Medulla oblongata (tissue), 1 donor: ENCODE measurements at regions not wholly inside any gene's neighbourhood (a gene's known extent, or its start where the extent isn't known, plus 50 kb on each side); places are given as distances from the start of the nearest gene placed in this dataset.

Source experiments
- DNase-seq: peaks from one replicate; pipeline ENCODE4 v3.0.0-alpha.2; 2015; ENCODE audit errors: extremely low spot score

DNA sequence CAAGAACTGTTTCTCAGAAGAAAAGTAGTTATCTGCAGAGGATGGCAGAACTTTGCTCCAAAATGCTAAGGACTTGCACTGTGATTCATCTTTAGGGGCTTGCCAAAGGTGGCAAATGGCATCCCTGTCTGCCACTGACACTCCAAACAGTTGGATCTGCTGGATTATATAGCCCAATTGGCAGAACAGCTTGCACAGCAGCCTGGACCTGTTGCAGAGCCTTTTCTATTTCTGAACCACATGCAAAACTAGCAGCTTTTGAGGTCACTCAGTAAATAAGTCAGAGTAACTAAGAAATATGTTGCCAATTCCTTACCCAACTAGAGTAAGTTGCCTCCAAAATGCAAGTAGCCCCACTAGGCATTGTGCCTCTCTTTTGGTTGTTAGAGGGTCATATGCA, 397.5 kb upstream of the NOVA1 start:
- DNase-seq, result no peak

DNA sequence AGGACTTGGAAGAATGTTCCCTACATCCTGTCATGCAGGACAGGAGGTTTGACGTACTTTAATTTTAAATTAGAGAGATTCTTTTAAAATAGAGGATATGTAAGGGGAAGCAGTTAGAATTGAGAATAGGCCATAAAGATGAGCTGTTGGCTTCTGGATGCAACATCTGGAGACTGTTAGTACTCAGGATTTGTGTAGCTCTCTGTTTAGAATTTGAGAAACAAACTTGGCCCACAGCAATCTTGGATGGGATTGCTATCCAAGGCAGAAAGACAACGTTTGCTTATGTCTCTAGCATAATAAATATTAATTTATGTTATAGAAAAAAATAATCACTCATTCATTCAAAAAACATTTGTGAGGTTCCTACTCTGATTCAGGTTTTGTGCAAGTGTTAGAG, 398.4 kb upstream of the NOVA1 start:
- DNase-seq, result no peak

DNA sequence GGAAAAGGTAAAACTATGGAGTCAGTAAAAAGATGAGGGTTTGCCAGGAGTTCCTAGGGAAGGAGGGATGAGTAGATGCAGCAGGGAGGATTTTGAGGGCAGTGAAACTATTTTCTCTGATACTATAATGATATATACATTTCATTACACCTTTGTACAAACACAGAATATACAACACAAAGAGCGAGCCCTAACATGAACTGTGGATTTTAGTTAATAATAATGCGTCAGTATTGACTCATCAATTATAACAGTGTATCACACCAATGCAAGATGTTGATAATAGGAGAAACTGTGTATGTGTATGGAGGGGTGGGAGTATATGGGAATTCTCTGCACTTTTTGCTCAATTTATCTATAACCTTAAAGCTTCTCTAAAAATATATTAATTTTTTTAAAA, 404.3 kb upstream of the NOVA1 start:
- no peak for DNase-seq

DNA sequence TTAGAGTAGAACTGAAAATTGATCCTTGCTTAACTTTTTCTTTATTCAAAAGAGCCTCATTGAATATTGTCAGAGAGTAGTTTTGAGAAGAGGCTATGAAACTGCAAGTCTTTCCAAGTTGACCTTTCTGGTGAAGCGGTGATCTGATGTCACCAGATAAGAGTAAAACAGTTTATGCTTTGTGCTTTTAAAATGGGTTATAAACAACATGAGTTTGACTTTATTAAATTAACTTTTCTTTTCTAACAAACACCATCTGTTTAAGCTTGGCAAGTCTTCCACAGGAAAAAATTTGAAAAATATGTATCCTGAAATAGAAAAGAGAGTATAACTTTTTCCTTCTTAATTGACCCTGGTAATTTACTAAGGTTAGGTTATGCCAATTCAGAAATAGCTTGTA, 408.7 kb upstream of the NOVA1 start:
- DNase-seq, result no peak

DNA sequence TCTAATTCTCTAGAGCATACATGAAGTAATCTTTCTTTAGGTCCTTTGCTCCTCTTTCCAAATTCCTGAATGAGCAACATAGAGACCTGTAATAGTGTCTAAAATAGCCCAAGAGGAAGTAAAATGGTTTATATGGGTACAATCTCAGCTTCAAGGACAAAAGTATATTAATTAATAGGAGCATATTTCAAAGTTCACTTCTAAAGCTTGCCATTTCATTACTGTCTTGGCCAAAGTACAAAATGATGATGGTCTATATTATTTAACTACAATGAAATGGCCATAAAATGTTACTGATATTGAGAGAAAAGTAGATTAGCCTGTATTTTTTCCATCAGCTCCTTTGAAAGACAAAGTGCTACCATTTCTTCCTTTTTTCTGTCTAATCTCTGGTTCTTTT, 410.4 kb upstream of the NOVA1 start:
- no peak for DNase-seq

DNA sequence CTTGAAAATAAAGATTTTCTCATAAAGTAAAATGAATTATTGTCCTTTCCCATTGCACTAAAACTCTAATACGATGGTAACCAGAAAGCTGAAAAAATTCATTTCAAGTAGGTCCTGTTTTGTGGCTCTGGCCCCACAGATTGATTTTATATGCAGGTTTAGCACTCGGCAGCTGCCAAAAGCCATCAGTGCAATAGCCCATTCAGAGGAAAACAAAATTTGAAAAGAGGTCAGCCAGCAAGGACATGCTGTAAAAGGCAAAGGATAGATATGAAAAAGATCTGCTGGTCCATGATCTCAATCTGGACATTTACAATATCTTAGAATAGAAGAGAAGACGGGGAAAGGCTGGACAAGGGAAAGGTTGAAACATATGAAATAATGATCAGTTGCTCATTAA, 414.8 kb upstream of the NOVA1 start:
- DNase-seq, result no peak

DNA sequence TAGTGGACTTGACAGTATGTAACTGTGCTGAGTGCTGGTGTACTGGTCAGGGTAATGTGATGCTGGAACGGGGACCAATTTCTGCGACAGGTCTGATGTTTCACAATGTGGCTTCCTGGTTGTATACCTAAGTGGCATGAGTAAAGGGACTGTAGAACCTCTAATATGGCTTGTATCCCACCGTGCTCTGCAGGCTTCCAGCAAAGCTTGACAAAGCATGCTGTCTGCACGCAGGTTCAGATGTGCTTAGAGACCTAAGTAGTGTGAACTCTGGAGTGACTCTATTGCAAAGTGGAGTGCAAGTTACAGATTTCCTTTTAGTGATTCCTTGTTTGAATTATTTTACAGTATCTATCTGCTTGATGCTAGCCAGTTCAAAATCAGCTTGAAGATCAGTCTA, 415.8 kb upstream of the NOVA1 start:
- DNase-seq, result no peak

DNA sequence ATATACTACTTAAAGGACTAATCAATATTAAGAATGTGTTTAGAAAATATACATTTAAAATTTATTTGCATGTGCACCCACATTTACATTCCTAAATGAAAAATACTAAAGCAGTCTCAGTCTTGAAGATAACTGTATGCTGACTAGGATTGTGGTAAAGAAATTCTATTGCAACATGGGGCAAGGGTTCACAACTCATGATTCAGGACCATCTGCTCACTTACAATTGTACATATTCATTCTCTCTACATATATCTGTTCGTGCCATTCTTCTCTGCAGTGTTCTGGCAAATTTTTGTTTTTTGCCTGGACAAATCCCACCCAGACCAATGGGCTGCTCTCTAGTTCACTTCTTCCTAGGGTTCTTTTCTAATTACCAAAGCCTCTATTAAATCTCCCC, 417.2 kb upstream of the NOVA1 start:
- no peak for DNase-seq

DNA sequence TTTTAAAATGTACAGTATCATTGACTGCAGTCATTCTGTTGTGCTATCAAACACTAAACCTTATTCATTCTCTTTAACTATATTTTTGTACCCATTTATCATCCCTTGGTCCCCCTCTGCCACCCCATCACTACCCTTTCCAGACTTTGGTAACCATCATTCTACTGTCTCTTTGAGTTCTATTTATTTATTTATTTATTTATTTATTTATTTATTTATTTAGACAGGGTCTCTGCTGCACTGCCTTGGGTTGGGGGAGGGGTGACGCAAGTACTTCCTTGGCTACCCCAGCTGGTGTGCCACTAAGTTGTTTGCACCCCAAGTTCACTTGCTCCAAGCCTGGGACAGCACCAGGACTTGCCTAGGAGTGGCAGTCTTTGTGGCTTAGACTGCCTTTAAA, 427.8 kb upstream of the NOVA1 start:
- DNase-seq, result no peak

DNA sequence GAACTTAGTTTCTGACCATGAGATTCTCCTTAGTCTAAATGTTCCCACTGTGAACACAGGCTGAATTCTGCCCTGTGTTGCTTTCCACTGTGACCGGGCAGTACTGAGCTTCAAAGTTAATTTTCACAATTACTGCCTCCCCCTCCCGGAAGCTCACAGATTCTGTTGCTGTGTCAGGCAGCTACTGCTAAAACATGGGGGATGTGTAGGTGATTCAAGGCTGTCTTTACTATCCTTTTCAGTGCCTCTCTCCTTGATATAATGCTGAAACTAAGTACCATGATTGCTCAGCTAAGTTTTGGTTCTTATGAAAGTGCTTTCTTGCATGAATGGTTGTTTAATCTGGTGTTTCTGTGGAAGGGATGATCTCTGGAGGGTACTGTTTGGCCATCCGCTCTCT, 428.3 kb upstream of the NOVA1 start:
- no peak for DNase-seq

DNA sequence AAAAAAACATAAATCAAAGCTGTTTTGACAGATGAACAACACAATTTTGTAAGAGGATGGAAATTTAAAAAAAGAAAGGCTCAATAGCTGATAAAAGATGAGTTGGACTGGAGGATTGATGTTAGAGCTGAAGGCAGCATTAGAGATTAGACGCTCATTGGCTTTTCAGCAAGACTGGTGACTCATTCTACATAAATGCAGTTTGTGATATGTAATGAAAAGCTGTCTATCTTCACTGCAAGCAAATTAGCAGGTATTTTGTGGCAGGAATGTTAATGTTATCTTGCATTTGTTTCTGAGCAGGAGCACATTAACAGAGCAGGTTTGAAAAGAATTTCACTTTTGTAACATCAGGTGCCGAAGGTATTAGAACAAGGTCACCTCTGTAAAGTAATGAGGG, 442.7 kb upstream of the NOVA1 start:
- DNase-seq, result no peak

DNA sequence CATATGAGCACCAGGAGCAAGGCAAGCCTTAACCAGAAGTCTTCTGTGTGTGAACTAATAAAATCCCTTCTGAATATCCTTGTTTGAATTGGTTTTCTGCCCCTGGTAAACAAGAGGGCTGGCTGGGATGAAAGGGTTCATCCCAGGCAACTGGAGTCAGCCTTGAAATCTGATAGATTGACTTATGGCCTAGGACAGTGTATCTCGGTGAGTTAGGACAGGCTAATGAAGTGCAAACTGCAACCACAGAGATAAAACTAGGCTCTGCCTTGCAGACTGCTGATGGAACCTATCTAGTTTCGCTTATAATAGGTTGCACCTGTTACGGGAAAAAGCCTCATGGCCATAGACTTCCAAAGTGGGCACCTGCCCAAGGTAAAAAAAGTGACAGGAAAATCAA, 451.9 kb upstream of the NOVA1 start:
- DNase-seq, result no peak

DNA sequence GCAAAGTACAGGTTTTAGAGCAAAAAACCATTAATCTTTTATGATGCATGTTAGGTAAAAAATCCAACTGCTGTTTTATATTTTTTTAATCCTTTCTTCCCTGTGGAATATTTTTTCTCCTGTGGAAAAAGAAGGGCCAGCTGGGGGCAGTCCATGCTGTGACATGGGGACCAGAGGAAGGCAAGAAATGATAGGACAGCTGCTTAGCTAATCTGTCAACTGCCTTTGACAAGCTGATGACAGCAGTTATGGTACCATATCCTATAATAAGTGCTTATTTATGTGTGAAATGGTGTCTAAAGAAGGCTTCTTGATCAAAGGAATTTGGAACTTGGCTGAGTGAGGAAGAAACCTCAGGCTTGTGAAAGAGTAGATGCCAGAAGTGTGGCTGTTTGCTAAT, 452.4 kb upstream of the NOVA1 start:
- DNase-seq, result no peak

DNA sequence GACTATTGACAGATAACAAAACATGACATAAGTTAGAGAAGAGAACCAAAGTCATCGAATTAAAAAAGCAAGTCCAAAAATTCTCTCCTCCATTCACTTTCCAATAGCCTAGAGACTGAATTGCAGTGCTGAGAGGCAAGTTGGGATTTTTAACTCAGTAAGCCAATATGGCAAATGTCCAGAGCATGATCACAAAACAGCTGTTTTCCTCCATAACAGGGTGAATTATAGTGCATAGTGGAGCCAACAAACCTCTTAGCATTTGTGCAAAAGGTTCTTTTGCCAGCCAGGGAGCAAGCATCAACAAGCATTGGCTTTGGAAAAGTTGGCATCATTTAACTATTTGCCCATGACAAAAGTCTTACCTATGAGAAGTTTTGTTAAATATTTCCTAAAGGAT, 458.8 kb upstream of the NOVA1 start:
- DNase-seq, result peak; percentile 18

DNA sequence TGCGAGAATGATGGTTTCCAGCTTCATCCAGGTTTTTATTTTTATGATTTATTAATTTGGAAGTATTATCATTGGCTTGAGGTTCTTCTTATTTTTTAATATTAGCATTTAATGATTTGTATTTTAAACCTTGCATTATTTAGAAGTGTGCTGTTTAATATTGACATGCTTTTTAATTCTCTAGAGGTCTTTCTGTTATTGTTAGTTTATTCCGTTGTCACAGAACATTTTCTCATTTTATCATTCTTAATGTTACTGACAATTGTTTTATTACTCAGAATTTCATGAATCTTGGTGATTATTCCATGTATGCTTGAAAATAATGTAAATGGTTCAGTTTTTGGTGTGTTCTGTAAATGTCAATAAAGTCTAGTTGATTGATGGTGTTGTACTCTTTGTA, 463.5 kb upstream of the NOVA1 start:
- DNase-seq, result no peak

DNA sequence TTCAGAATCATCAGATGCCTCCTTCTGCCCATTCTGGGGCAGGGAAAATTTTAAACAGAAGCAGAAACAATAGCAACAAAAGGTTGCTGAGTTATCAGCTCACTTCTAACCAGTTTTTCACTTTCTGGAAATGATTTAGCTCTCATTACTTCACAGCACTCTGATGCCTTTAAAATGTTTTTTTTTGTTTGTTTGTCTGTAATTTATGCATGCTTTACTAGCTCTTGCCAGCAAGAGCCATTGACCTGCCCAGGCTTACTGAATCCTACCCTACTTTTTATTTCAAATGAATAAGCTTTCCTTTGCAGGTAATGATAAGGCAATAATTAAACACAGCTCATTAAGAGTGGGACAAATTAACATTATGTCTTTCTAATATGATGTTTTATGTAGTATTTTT, 466.1 kb upstream of the NOVA1 start:
- DNase-seq, result no peak

DNA sequence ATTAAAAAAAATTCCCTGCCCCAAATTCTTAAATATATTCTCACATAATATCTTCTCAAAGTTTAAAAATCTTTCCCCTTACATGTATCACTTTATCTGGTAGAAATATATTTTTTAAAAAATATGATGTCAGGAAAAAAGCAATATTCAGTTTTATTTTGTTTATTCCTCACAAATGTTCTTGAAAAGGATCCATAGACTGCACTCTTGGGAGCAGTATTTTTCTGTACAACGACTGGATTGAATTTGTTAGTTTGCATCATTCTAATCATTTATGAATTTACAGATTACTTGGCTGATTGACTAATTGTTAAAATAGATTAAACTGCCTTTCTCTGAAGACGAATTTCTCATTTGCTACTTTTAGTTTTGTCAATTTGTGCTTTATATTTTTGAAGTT, 468.1 kb upstream of the NOVA1 start:
- DNase-seq, result no peak

DNA sequence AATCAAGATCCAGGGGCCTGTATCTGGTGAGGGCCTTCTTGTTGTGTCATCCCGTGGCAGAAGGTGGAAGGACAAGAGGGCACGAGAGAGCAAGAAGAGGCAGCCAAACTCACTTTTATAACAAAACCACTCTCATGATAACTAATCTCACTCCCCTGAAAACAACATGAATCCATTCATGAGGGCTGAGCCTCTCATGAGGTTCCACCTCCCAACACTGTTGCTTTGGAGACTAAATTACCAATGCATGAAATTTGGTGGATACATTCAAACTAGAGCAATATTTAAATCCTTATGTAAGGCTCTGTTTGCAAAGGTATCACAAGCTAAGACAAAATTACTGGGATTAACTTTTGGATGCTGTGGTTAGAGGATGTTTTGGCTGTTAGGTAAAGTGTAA, 470.1 kb upstream of the NOVA1 start:
- no peak for DNase-seq

DNA sequence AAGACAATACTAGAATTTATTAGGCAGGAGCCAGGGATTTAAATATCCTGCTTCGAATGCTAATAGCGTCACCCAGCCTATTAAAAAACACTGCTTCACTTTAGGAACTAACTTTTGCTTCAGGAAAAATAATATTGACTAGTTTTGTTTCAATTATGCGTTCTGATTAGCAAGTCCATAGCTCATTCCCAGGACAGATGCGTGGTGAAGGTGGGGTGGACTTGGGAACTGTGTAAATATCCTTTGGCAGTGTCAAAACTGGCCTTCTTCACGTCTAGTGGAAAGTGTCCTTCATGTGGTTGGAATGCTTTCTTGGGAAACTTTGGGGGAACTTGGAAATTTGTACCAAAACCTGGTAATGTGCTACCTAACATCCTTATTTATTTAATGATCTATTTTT, 474.8 kb upstream of the NOVA1 start:
- DNase-seq, result no peak

DNA sequence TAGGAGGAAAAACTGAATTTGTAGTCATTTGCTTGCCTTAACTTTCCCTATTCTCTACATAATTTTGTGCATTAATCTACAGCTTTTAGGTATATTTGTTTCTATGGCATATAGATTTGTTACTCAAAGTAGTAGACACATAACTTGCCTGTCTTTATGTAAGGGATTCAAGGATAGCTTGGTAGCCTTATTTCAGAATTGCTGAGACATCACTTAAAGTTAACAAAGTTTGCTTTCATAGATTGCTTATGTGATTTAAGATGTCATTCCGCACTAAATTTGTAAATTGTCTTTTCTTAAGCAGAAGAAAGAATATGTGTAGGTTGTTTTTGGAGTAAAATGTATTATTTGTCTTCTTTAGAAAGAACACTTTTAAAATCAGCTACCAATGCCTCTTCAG, 477.7 kb upstream of the NOVA1 start:
- no peak for DNase-seq

DNA sequence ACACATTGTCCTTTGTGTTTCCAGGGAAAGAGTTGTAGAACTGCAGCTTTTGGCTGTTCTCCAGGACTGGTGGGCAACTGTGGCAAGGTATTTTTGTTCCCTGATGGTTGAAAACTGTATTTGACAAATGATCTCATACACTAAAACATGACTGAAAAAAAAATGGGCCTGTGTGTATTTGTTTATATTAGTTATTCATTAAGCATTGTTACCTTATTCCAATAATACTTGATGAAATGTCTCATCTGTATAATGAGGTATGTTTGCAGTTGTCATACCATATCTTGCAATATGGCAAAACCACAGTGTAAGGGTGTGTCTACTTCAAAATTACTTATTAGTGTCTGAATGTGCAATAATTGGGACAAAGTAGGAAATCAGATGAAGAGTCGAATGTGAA, 479.4 kb upstream of the NOVA1 start:
- no peak for DNase-seq

DNA sequence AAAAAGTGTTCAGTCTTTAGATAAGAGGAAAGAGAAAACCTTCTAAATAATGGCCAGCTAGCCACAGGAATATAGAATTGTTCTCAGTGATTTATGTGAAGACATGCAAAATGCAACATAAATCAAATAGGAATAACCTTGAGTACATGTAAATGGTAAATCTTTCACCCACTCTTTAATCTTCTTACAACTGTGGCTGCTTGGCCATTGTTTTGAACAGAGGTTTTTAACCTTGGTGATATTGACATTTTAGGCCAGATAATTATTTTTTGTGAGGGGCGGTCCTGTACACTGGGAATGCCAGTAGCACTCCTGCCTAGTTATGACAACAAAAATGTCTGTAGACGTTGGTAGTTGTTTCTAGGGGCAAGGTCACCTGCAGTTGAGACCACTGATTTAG, 479.9 kb upstream of the NOVA1 start:
- no peak for DNase-seq

DNA sequence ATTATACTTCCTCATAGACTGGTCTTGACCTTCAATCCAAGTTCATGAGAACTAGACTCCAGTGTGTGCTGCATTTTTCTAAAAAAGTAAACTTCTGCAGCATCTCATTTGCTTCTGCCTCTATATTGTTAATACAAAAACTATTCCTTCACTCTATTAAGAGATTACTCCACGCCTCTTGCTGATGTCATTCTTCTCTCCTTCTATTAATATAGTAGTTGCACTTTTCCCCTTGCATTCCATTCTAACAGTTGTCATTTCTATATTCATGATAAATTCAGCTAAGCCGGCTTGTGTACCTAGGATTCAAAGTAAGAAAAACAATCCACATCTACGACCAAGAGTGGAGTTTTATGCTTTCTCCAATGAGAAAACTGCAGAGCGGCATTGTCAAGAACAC, 480.4 kb upstream of the NOVA1 start:
- DNase-seq, result no peak

DNA sequence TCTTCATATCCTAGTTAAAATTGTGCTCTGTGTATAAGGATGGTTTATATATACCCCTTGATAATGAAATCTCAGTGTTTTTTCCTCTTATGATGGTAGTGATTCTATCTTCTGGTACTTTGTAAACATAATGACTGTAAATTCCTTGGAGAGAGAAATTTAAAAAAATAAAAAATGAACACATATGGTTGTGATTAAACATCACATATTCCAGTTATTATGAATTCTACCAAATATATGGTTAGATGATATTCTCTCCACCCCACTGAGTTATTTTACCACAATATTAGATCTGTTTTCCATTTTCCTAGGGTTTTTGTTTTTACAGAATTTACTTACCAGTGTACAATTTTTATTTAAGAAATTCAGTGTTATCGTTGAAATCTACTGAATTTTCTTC, 481.9 kb upstream of the NOVA1 start:
- DNase-seq, result no peak

DNA sequence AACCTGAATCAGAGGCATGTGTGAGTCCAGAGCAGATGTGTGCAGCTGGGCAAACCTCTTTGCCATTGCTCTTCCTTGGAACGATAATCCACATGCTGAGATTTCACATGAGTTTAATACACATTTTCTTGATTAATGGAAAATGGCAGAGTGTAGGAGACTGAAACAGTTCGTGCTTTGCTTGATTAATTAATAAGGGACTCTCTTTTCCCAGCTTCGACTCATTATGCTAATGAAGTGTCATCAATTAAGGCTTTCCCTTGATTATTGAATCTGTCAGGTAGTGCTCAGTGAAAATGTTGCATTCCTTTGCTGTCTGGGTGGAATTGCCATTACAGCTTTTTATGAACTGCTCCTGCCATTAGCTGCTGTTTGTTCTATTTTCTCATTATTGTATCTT, 487.7 kb upstream of the NOVA1 start:
- no peak for DNase-seq
